K562 (cell line): ENCODE measurements at regions not wholly inside any gene's neighbourhood (a gene's known extent, or its start where the extent isn't known, plus 50 kb on each side); places are given as distances from the start of the nearest gene placed in this dataset.

Experiments used
- ATAC-seq: fragments of 200-7000 bp; cut with Tn5 transposase; 3 replicates; pipeline ENCODE4 v1.9.1; 2020; ENCODE audit warnings: moderate library complexity
- BruUV-seq: library from RNA; stranded (reverse); fragments of 400-500 nt; replicated peaks from 2 replicates; lab custom pipeline; 2021; lab: Mats Ljungman, UMichigan
- CTCF ChIA-PET: fragments of 300-600 bp; formaldehyde crosslinking; extraction: SDS; loops from one replicate; lab custom pipeline; 2021; ENCODE audit warnings: low intra/inter-chr PET ratio; lab: Yijun Ruan, JAX
- POLR2A ChIA-PET: fragments of 300-600, 350-650 bp; sonication (Branson Sonifier 250); formaldehyde crosslinking; extraction: SDS; loops from one replicate; lab custom pipeline; 2021; ENCODE audit warnings: antibody characterized with exemption, inconsistent platforms; lab: Yijun Ruan, JAX
- DNase-seq, 4 experiments: peaks; one replicate each; pipeline versions ENCODE4 v3.0.0 to v3.0.0-alpha.2; 2011 to 2018; ENCODE audit warnings: low spot score in 3 of 4, mixed read lengths in 3 of 4; ENCODE audit errors: extremely low read depth in 1 of 4
- FAIRE-seq: peaks from 2 replicates; lab custom pipeline; 2011; peaks lifted over from hg19 to GRCh38; lab: Jason Lieb, UNC
- H2AFZ ChIP-seq: 2 replicates; pipeline ENCODE4 v1.6.0; 2011; ENCODE audit warnings: low read depth, low read length, control low read depth, inconsistent platforms
- H3K27ac ChIP-seq: fragments of 200-600 bp; 3 replicates; pipeline ENCODE4 v1.8.0; 2011; ENCODE audit warnings: low read depth, mild to moderate bottlenecking, control low read depth, inconsistent platforms, low read length, moderate library complexity, mixed read lengths; ENCODE audit errors: extremely low read depth
- H3K27me3 ChIP-seq, 2 experiments: fragments of 300-600 bp in 1 of 2; 2 replicates in 1 of 2; 3 replicates in 1 of 2; pipeline versions ENCODE4 v1.6.0 to v1.8.0; 2011; ENCODE audit warnings: inconsistent platforms in 2 of 2, low read length in 2 of 2, mild to moderate bottlenecking in 1 of 2, mixed read lengths in 1 of 2, moderate library complexity in 1 of 2; ENCODE audit not compliant: control insufficient read depth in 2 of 2, insufficient read depth in 2 of 2
- H3K36me3 ChIP-seq: fragments of 300-600 bp; 3 replicates; pipeline ENCODE4 v1.8.0; 2011; ENCODE audit warnings: mild to moderate bottlenecking, low read length, inconsistent platforms; ENCODE audit not compliant: control insufficient read depth, insufficient read depth
- H3K4me1 ChIP-seq, 2 experiments: fragments of 200-600 bp in 1 of 2; replicated peaks in 1 of 2; 2 replicates in 1 of 2; 3 replicates in 1 of 2; pipeline versions ENCODE4 v1.5.1 to v1.8.0; 2011; ENCODE audit warnings: inconsistent platforms in 2 of 2, low read length in 2 of 2, mild to moderate bottlenecking in 1 of 2, mixed read lengths in 1 of 2, moderate library complexity in 1 of 2; ENCODE audit not compliant: control insufficient read depth in 2 of 2, insufficient read depth in 2 of 2
- H3K4me2 ChIP-seq: 2 replicates; pipeline ENCODE4 v1.6.1; 2011; ENCODE audit warnings: low read length, control low read depth, inconsistent platforms, mixed read lengths; ENCODE audit not compliant: insufficient read depth
- H3K4me3 ChIP-seq: fragments of 200-600 bp; sonication (generic), shearing (Covaris generic); 2 replicates; pipeline ENCODE4 v1.5.1; 2016; ENCODE audit warnings: control low read depth, inconsistent platforms
- H3K79me2 ChIP-seq: fragments of 200-600 bp; 3 replicates; pipeline ENCODE4 v1.8.0; 2011; ENCODE audit warnings: low read length, inconsistent platforms; ENCODE audit not compliant: control insufficient read depth, insufficient read depth
- H3K9ac ChIP-seq, 2 experiments: 2 replicates each; pipeline versions ENCODE4 v1.6.0 to v1.6.1; 2011; ENCODE audit warnings: low read depth in 2 of 2, low read length in 2 of 2, control low read depth in 1 of 2, inconsistent platforms in 1 of 2, mild to moderate bottlenecking in 1 of 2, mixed read lengths in 1 of 2; ENCODE audit not compliant: insufficient read depth in 1 of 2
- H3K9me1 ChIP-seq: one replicate; pipeline ENCODE4 v1.6.0; 2011; ENCODE audit warnings: inconsistent platforms, mild to moderate bottlenecking, low read length, moderate library complexity; ENCODE audit not compliant: control insufficient read depth, insufficient read depth
- H3K9me3 ChIP-seq: replicated peaks from 2 replicates; pipeline ENCODE4 v1.5.1; 2011; ENCODE audit warnings: low read depth, low read length, inconsistent platforms; ENCODE audit not compliant: control insufficient read depth, insufficient read depth
- H4K20me1 ChIP-seq: replicated peaks from 2 replicates; pipeline ENCODE4 v1.6.1; 2011; ENCODE audit warnings: low read length, inconsistent platforms, mixed read lengths; ENCODE audit not compliant: control insufficient read depth, insufficient read depth
- EP300 ChIP-seq: IDR thresholded peaks from 2 replicates; pipeline ENCODE4 v1.6.1; 2012; ENCODE audit warnings: low read length, improper control_type of control experiment
- ESRRA ChIP-seq: fragments of 450-650 bp; IDR thresholded peaks from 2 replicates; pipeline ENCODE4 v1.6.1; 2014; ENCODE audit warnings: low read depth, mild to moderate bottlenecking, moderate library complexity, borderline replicate concordance
- HNRNPUL1 ChIP-seq: fragments of 200-400 bp; formaldehyde crosslinking; IDR thresholded peaks from 2 replicates; pipeline ENCODE4 v1.6.1; 2017; ENCODE audit warnings: low read length
- ILF3 ChIP-seq: fragments of 450-650 bp; IDR thresholded peaks from 2 replicates; pipeline ENCODE4 v1.6.1; 2018; ENCODE audit warnings: antibody characterized with exemption, mild to moderate bottlenecking, moderate library complexity, borderline replicate concordance
- MXI1 ChIP-seq: IDR thresholded peaks from 2 replicates; pipeline ENCODE4 v1.6.1; 2011; ENCODE audit warnings: low read depth, mild to moderate bottlenecking, improper control_type of control experiment, low read length
- NFATC3 ChIP-seq: fragments of 450-650 bp; IDR thresholded peaks from 2 replicates; pipeline ENCODE4 v1.6.1; 2017; ENCODE audit warnings: mild to moderate bottlenecking
- POLR2B ChIP-seq: fragments of 450-650 bp; IDR thresholded peaks from 2 replicates; pipeline ENCODE4 v1.6.1; 2018; ENCODE audit warnings: low read depth; ENCODE audit not compliant: partially characterized antibody
- TGIF2 ChIP-seq: sonication (generic); formaldehyde crosslinking; IDR thresholded peaks from 2 replicates; pipeline ENCODE4 v1.8.1; 2022; ENCODE audit warnings: mild to moderate bottlenecking, missing genetic modification reagents, moderate library complexity
- USF1 ChIP-seq: sonication (generic); formaldehyde crosslinking; IDR thresholded peaks from 2 replicates; pipeline ENCODE4 v1.9.0; 2022; ENCODE audit warnings: mild to moderate bottlenecking, missing genetic modification reagents
- ZBTB17 ChIP-seq: fragments of 450-650 bp; formaldehyde crosslinking; IDR thresholded peaks from 2 replicates; pipeline ENCODE4 v1.4.0; 2020; ENCODE audit warnings: mild to moderate bottlenecking
- ZNF146 ChIP-seq: IDR thresholded peaks from one replicate; pipeline ENCODE4 v1.6.1; 2018; ENCODE audit warnings: missing compliant biosample characterization; ENCODE audit not compliant: unreplicated experiment
- ZNF174 ChIP-seq: fragments of 250-450 bp; sonication (Bioruptor Pico); IDR thresholded peaks from 2 replicates; pipeline ENCODE4 v1.4.0; 2020; ENCODE audit warnings: mild to moderate bottlenecking
- WGBS: fragments of 100-300 bp; shearing (Covaris generic); methylation state at CpG from one replicate; pipeline ENCODE4 v1.1.6; 2016; ENCODE audit warnings: low coverage, mixed read lengths; ENCODE audit not compliant: insufficient coverage; ENCODE audit errors: missing lambda C conversion rate; 5-methylcytosine and 5-hydroxymethylcytosine counted together
- in situ Hi-C: fragments of 300-500 bp; cut with MboI; formaldehyde crosslinking; loops from 4 replicates; pipeline ENCODE4 v1.15.0; 2018; ENCODE audit warnings: inconsistent platforms, mixed read lengths
- intact Hi-C: fragments of 100-400 bp; cut with micrococcal nuclease; formaldehyde crosslinking; loops from 2 replicates; pipeline ENCODE4 v1.14.2; 2022
- TF ChIP-seq, protein P1 (sequence below): fragments of 250-450 bp; sonication (Bioruptor Pico); IDR thresholded peaks from 2 replicates; pipeline ENCODE4 v1.5.0; 2021; ENCODE audit warnings: mild to moderate bottlenecking, borderline replicate concordance
- TF ChIP-seq, protein P2 (sequence below): fragments of 450-650 bp; IDR thresholded peaks from 2 replicates; pipeline ENCODE4 v1.6.1; 2016; ENCODE audit warnings: low read depth, mild to moderate bottlenecking, moderate library complexity
- TF ChIP-seq, protein P3 (sequence below): fragments of 250-450 bp; sonication (Bioruptor Pico); IDR thresholded peaks from 2 replicates; pipeline ENCODE4 v1.9.0; 2021; ENCODE audit warnings: mild to moderate bottlenecking

DNA sequence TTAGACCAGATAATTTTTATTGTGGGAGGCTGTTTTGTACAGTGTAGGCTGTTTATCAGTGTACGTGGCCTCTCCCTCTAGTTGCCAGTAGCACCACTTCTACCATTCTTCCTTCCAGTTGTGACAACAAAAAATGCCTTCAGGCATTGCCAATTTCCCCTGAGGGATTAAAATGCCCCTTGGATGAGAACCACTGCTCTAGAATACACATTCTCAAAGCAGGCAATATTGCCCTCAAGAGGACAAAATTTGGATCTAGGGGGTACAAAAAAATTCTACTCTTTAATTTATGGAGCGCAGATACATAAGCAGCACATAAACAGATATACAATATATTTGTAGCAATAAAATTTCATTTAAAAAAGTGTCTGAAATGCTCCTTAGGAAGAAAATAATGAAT is 674.6 kb downstream of the PTPRC start:
- WGBS = 4% methylated on average over 2 of the region's 2 CpGs
- no peaks in the 10 kb centered on the region for H3K9me3 ChIP-seq
- ATAC-seq (no peak), DNase-seq (no peak), FAIRE-seq (no peak)
- CTCF ChIA-PET = no interaction called here
- no TSS peak for BruUV-seq
- no peak for TF ChIP-seq ZNF174 (CRISPR knock-in tag)
- H3K27ac ChIP-seq = no peak overlapping the region
- no peaks in the 10 kb centered on the region for H3K36me3 ChIP-seq
- no peak overlapping the region for H3K4me3 ChIP-seq
- H3K9ac ChIP-seq = no peak overlapping the region
- no peak overlapping the region for H3K4me2 ChIP-seq
- no peak overlapping the region for H2AFZ ChIP-seq
- H3K79me2 ChIP-seq = no peaks in the 10 kb centered on the region
- intact Hi-C loops = no loop called here
- in situ Hi-C loops = no loop called here
- no peaks in the 10 kb centered on the region for H3K4me1 ChIP-seq
- H3K27me3 ChIP-seq = no peaks in the 10 kb centered on the region
- no peaks in the 10 kb centered on the region for H4K20me1 ChIP-seq
- no peaks in the 10 kb centered on the region for H3K9me1 ChIP-seq
- POLR2A ChIA-PET = no interaction called here

DNA sequence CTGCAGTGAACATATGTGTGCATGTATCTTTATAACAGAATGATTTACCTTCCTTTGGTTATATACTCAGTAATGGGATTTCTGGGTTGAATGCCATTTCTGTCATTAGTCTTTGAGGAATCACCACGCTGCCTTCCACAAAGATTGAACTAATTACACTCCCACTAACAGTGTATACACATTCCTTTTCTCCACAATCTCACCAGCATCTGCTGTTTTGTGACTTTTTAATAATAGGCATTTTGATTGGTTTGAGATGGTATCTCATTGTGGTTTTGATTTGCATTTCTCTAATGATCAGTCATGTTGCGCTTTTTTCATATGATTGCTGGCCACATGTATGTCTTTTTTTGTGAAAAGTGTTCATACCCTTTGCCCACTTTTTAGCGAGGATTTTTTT is 680.5 kb downstream of the PTPRC start:
- ATAC-seq = no peak
- 0% methylated on average over 3 of the region's 3 CpGs for WGBS
- H3K4me1 ChIP-seq = no peaks in the 10 kb centered on the region
- ChIA-PET CTCF (no interaction called here), POLR2A (no interaction called here)
- no peak for DNase-seq
- intact Hi-C loops (no loop called here), in situ Hi-C loops (no loop called here)
- H3K4me2 ChIP-seq = no peak overlapping the region
- H3K9me1 ChIP-seq = no peaks in the 10 kb centered on the region
- BruUV-seq = no TSS peak
- H2AFZ ChIP-seq = no peak overlapping the region
- no peaks in the 10 kb centered on the region for H3K36me3 ChIP-seq
- no peaks in the 10 kb centered on the region for H3K9me3 ChIP-seq
- H3K27me3 ChIP-seq = no peaks in the 10 kb centered on the region
- FAIRE-seq = no peak
- H3K79me2 ChIP-seq = no peaks in the 10 kb centered on the region
- H4K20me1 ChIP-seq = no peaks in the 10 kb centered on the region
- H3K27ac ChIP-seq = no peak overlapping the region
- no peak overlapping the region for H3K4me3 ChIP-seq
- no peak overlapping the region for H3K9ac ChIP-seq
- no peak for TF ChIP-seq ESRRA
- TF ChIP-seq, protein P1, sequence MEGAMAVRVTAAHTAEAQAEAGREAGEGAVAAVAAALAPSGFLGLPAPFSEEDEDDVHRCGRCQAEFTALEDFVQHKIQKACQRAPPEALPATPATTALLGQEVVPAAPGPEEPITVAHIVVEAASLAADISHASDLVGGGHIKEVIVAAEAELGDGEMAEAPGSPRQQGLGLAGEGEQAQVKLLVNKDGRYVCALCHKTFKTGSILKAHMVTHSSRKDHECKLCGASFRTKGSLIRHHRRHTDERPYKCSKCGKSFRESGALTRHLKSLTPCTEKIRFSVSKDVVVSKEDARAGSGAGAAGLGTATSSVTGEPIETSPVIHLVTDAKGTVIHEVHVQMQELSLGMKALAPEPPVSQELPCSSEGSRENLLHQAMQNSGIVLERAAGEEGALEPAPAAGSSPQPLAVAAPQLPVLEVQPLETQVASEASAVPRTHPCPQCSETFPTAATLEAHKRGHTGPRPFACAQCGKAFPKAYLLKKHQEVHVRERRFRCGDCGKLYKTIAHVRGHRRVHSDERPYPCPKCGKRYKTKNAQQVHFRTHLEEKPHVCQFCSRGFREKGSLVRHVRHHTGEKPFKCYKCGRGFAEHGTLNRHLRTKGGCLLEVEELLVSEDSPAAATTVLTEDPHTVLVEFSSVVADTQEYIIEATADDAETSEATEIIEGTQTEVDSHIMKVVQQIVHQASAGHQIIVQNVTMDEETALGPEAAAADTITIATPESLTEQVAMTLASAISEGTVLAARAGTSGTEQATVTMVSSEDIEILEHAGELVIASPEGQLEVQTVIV = no peak
- TF ChIP-seq MXI1 = no peak
- TF ChIP-seq USF1 = no peak
- no peak for TF ChIP-seq NFATC3
- no peak for TF ChIP-seq POLR2B
- TF ChIP-seq ZBTB17 (CRISPR knock-in tag) = no peak
- TF ChIP-seq, protein P2, sequence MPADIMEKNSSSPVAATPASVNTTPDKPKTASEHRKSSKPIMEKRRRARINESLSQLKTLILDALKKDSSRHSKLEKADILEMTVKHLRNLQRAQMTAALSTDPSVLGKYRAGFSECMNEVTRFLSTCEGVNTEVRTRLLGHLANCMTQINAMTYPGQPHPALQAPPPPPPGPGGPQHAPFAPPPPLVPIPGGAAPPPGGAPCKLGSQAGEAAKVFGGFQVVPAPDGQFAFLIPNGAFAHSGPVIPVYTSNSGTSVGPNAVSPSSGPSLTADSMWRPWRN = no peak
- TF ChIP-seq ILF3 = no peak
- TF ChIP-seq EP300 = no peak
- no peak for TF ChIP-seq ZNF146 (CRISPR knock-in tag)
- no peak for TF ChIP-seq HNRNPUL1
- TF ChIP-seq, protein P3, sequence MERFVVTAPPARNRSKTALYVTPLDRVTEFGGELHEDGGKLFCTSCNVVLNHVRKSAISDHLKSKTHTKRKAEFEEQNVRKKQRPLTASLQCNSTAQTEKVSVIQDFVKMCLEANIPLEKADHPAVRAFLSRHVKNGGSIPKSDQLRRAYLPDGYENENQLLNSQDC (CRISPR knock-in tag) = no peak
- no peak for TF ChIP-seq TGIF2 (CRISPR knock-in tag)
